Endodermal cell (in vitro differentiated cells): ENCODE measurements at regions not wholly inside any gene's neighbourhood (a gene's known extent, or its start where the extent isn't known, plus 50 kb on each side); places are given as distances from the start of the nearest gene placed in this dataset.

Experiments
- DNase-seq: peaks from one replicate; pipeline ENCODE4 v3.0.0-alpha.2; 2017
- H3K27ac ChIP-seq: 2 replicates; pipeline ENCODE4 v1.5.1; 2013; ENCODE audit warnings: mild to moderate bottlenecking, low read depth, low read length, moderate library complexity
- H3K27me3 ChIP-seq: 2 replicates; pipeline ENCODE4 v1.6.1; 2013; ENCODE audit warnings: mild to moderate bottlenecking, low read length, moderate library complexity; ENCODE audit not compliant: insufficient read depth, control insufficient read depth, poor library complexity, severe bottlenecking
- H3K36me3 ChIP-seq: 2 replicates; pipeline ENCODE4 v1.7.0; 2013; ENCODE audit warnings: mild to moderate bottlenecking, low read length, moderate library complexity; ENCODE audit not compliant: control insufficient read depth, insufficient read depth
- H3K4me1 ChIP-seq: one replicate; pipeline ENCODE4 v1.7.0; 2013; ENCODE audit warnings: low read length; ENCODE audit not compliant: control insufficient read depth, insufficient read depth
- H3K4me3 ChIP-seq: 2 replicates; pipeline ENCODE4 v1.5.1; 2013; ENCODE audit warnings: mild to moderate bottlenecking, low read length, moderate library complexity
- H3K9ac ChIP-seq: 2 replicates; pipeline ENCODE4 v1.6.1; 2013; ENCODE audit warnings: mild to moderate bottlenecking, low read length, moderate library complexity; ENCODE audit not compliant: poor library complexity, severe bottlenecking; ENCODE audit errors: extremely low read depth
- H3K9me3 ChIP-seq: 2 replicates; pipeline ENCODE4 v1.6.1; 2013; ENCODE audit warnings: mild to moderate bottlenecking, low read length, moderate library complexity; ENCODE audit not compliant: control insufficient read depth
- H3K27ac Mint-ChIP-seq: 2 replicates; pipeline ENCODE4 v1.8.0; 2020; ENCODE audit warnings: mixed read lengths
- H3K27me3 Mint-ChIP-seq: 2 replicates; pipeline ENCODE4 v1.8.0; 2021; ENCODE audit warnings: mild to moderate bottlenecking, mixed read lengths; ENCODE audit not compliant: insufficient read depth
- H3K36me3 Mint-ChIP-seq: 2 replicates; pipeline ENCODE4 v1.8.0; 2020; ENCODE audit warnings: low read depth, mixed read lengths
- H3K4me1 Mint-ChIP-seq: 2 replicates; pipeline ENCODE4 v1.8.0; 2020; ENCODE audit warnings: mixed read lengths
- H3K4me3 Mint-ChIP-seq: 2 replicates; pipeline ENCODE4 v1.8.0; 2020; ENCODE audit warnings: mild to moderate bottlenecking, moderate library complexity, mixed read lengths
- H3K9me3 Mint-ChIP-seq: 2 replicates; pipeline ENCODE4 v1.8.0; 2020; ENCODE audit warnings: mild to moderate bottlenecking, mixed read lengths
- CTCF ChIP-seq: fragments of 200-600 bp; sonication (generic); conservative IDR thresholded peaks from 2 replicates; pipeline ENCODE4 v1.5.0; 2021; ENCODE audit warnings: antibody characterized with exemption, mild to moderate bottlenecking
- WGBS, 2 experiments: methylation state at CpG; one replicate each; pipeline versions ENCODE4 v1.1.5 to v1.1.7; 2013; ENCODE audit warnings: missing lambda C conversion rate in 2 of 2, mixed read lengths in 1 of 2; ENCODE audit not compliant: insufficient coverage in 1 of 2, insufficient read length in 1 of 2; 5-methylcytosine and 5-hydroxymethylcytosine counted together

- no peak for DNase-seq
- H3K27me3 Mint-ChIP-seq: no peaks in the 10 kb centered on the region
- H3K9me3 Mint-ChIP-seq: no peaks in the 10 kb centered on the region
- H3K36me3 Mint-ChIP-seq: no peaks in the 10 kb centered on the region
- no peaks in the 10 kb centered on the region for H3K9me3 ChIP-seq
- H3K4me1 Mint-ChIP-seq: peaks cover 9% of the 10 kb centered on the region
- no peak overlapping the region for H3K4me3 Mint-ChIP-seq
- 100% methylated on average over 2 of the region's 4 CpGs; no CpG with 5 or more reads in 1 of the 2 experiments for WGBS, 2 experiments
- no peaks in the 10 kb centered on the region for H3K4me1 ChIP-seq
- H3K36me3 ChIP-seq: no peaks in the 10 kb centered on the region
- H3K27ac Mint-ChIP-seq: no peak overlapping the region
- no peak overlapping the region for H3K4me3 ChIP-seq
- H3K9ac ChIP-seq: no peak overlapping the region
- H3K27me3 ChIP-seq: no peaks in the 10 kb centered on the region
- no peak for TF ChIP-seq CTCF
- H3K27ac ChIP-seq: no peak overlapping the region
Measured at GRCh38 chr5:20113931-20114330, 125.9 kb upstream of the CDH18 start.

- H3K36me3 Mint-ChIP-seq: no peaks in the 10 kb centered on the region
- Histone ChIP-seq H3K27ac (no peak overlapping the region), H3K9ac (no peak overlapping the region), H3K4me3 (no peak overlapping the region), H3K9me3 (no peaks in the 10 kb centered on the region), H3K4me1 (no peaks in the 10 kb centered on the region), H3K27me3 (no peaks in the 10 kb centered on the region), H3K36me3 (no peaks in the 10 kb centered on the region)
- no peaks in the 10 kb centered on the region for H3K27me3 Mint-ChIP-seq
- peaks cover 9% of the 10 kb centered on the region for H3K4me1 Mint-ChIP-seq
- H3K4me3 Mint-ChIP-seq: no peak overlapping the region
- no peak overlapping the region for H3K27ac Mint-ChIP-seq
- H3K9me3 Mint-ChIP-seq: no peaks in the 10 kb centered on the region
- TF ChIP-seq CTCF: no peak
- 75% methylated on average over 2 of the region's 2 CpGs; no CpG with 5 or more reads in 1 of the 2 experiments for WGBS, 2 experiments
- DNase-seq: no peak
Measured at GRCh38 chr5:20113031-20113715, 125.2 kb upstream of the CDH18 start.

GRCh38 chr5:20109326-20109725 is 121.3 kb upstream of the CDH18 start:
- no peaks in the 10 kb centered on the region for H3K36me3 ChIP-seq
- Mint-ChIP-seq H3K4me3 (no peak overlapping the region), H3K36me3 (no peaks in the 10 kb centered on the region), H3K4me1 (peaks cover 20% of the 10 kb centered on the region), H3K27ac (no peak overlapping the region), H3K27me3 (no peaks in the 10 kb centered on the region), H3K9me3 (no peaks in the 10 kb centered on the region)
- no peak for TF ChIP-seq CTCF
- H3K9me3 ChIP-seq: no peaks in the 10 kb centered on the region
- H3K9ac ChIP-seq: no peak overlapping the region
- H3K4me3 ChIP-seq: no peak overlapping the region
- 81 to 86% methylated on average over 5 of the region's 5 CpGs for WGBS, 2 experiments
- H3K27me3 ChIP-seq: no peaks in the 10 kb centered on the region
- no peaks in the 10 kb centered on the region for H3K4me1 ChIP-seq
- H3K27ac ChIP-seq: no peak overlapping the region
- DNase-seq: peak; percentile 65
